ENCODE measurements at regions not wholly inside any gene's neighbourhood (a gene's known extent, or its start where the extent isn't known, plus 50 kb on each side); places are given as distances from the start of the nearest gene placed in this dataset.

- Histone ChIP-seq H3K27me3 (ENCODE audit: control insufficient read depth in 4 of 4, insufficient read depth in 4 of 4, low read length in 3 of 4) (no peaks in the 10 kb centered on the region), H3K9ac (ENCODE audit: low read depth in 1 of 2, low read length in 2 of 2) (no peak overlapping the region), H3K4me1 (ENCODE audit: control insufficient read depth in 4 of 4, insufficient read depth in 4 of 4, low read length in 3 of 4) (no peaks in the 10 kb centered on the region), H3K36me3 (ENCODE audit: control insufficient read depth in 4 of 4, insufficient read depth in 3 of 4, low read depth in 1 of 4, low read length in 3 of 4) (no peaks in the 10 kb centered on the region), H3K4me3 (ENCODE audit: low read depth in 1 of 3, low read length in 3 of 3) (no peak overlapping the region), H3K9me3 (ENCODE audit: control insufficient read depth in 4 of 4, low read length in 3 of 4) (no peaks in the 10 kb centered on the region), H3K27ac (ENCODE audit: low read depth in 1 of 2, low read length in 2 of 2) (no peak overlapping the region)
- DNase-seq (ENCODE audit: low spot score) = no peak
- 69% methylated on average over 1 of the region's 1 CpG for WGBS
- TF ChIP-seq TAF1 (conservative IDR thresholded peaks at IDR 0.05) = no peak
- no peak for TF ChIP-seq GABPA (IDR thresholded peaks at IDR 0.05 in 1 of 2, conservative IDR thresholded peaks at IDR 0.05 in 1 of 2)
- TF ChIP-seq RAD21 (IDR thresholded peaks at IDR 0.05) = no peak
- TF ChIP-seq NR2F2 (IDR thresholded peaks at IDR 0.05) = no peak
- TF ChIP-seq YY1 (IDR thresholded peaks at IDR 0.05) = no peak
- no peak for TF ChIP-seq ZBTB33 (IDR thresholded peaks at IDR 0.05)
- TF ChIP-seq JUND (IDR thresholded peaks at IDR 0.05) = no peak
- no peak for TF ChIP-seq RXRA (IDR thresholded peaks at IDR 0.05)
- no peak for TF ChIP-seq MAX (IDR thresholded peaks at IDR 0.05)
Observed at GRCh38 chr6:23224540-23224939, 655.2 kb downstream of the HDGFL1 start.

- Histone ChIP-seq H3K36me3 (ENCODE audit: control insufficient read depth in 4 of 4, insufficient read depth in 3 of 4, low read depth in 1 of 4, low read length in 3 of 4) (no peaks in the 10 kb centered on the region), H3K27ac (ENCODE audit: low read depth in 1 of 2, low read length in 2 of 2) (no peak overlapping the region), H3K9ac (ENCODE audit: low read depth in 1 of 2, low read length in 2 of 2) (no peak overlapping the region), H3K27me3 (ENCODE audit: control insufficient read depth in 4 of 4, insufficient read depth in 4 of 4, low read length in 3 of 4) (no peaks in the 10 kb centered on the region), H3K4me1 (ENCODE audit: control insufficient read depth in 4 of 4, insufficient read depth in 4 of 4, low read length in 3 of 4) (no peaks in the 10 kb centered on the region), H3K9me3 (ENCODE audit: control insufficient read depth in 4 of 4, low read length in 3 of 4) (no peaks in the 10 kb centered on the region), H3K4me3 (ENCODE audit: low read depth in 1 of 3, low read length in 3 of 3) (no peak overlapping the region)
- no peak for TF ChIP-seq EGR1 (IDR thresholded peaks at IDR 0.05; ENCODE audit: low read depth in 2 of 2)
- no peak for TF ChIP-seq ZBTB33 (IDR thresholded peaks at IDR 0.05)
- no peak for TF ChIP-seq HNF4G (IDR thresholded peaks at IDR 0.05)
- no peak for TF ChIP-seq RAD21 (IDR thresholded peaks at IDR 0.05)
- TF ChIP-seq MAX (IDR thresholded peaks at IDR 0.05) = no peak
- TF ChIP-seq JUND (IDR thresholded peaks at IDR 0.05) = no peak
- DNase-seq (ENCODE audit: low spot score) = no peak
- 87% methylated on average over 11 of the region's 11 CpGs for WGBS
Observed at GRCh38 chr6:23228439-23229024, 659.2 kb downstream of the HDGFL1 start.

GRCh38 chr6:23243854-23244253 lies 674.5 kb downstream of the HDGFL1 start:
- 83% methylated on average over 5 of the region's 5 CpGs for WGBS
- Histone ChIP-seq H3K27ac (ENCODE audit: low read depth in 1 of 2, low read length in 2 of 2) (no peak overlapping the region), H3K9me3 (ENCODE audit: control insufficient read depth in 4 of 4, low read length in 3 of 4) (no peaks in the 10 kb centered on the region), H3K36me3 (ENCODE audit: control insufficient read depth in 4 of 4, insufficient read depth in 3 of 4, low read depth in 1 of 4, low read length in 3 of 4) (no peaks in the 10 kb centered on the region), H3K4me3 (ENCODE audit: low read depth in 1 of 3, low read length in 3 of 3) (no peak overlapping the region), H3K9ac (ENCODE audit: low read depth in 1 of 2, low read length in 2 of 2) (no peak overlapping the region), H3K27me3 (ENCODE audit: control insufficient read depth in 4 of 4, insufficient read depth in 4 of 4, low read length in 3 of 4) (no peaks in the 10 kb centered on the region), H3K4me1 (ENCODE audit: control insufficient read depth in 4 of 4, insufficient read depth in 4 of 4, low read length in 3 of 4) (no peaks in the 10 kb centered on the region)
- no peak for DNase-seq (ENCODE audit: low spot score)
- no peak for TF ChIP-seq SP1 (IDR thresholded peaks at IDR 0.05)
- no peak for TF ChIP-seq GABPA (IDR thresholded peaks at IDR 0.05 in 1 of 2, conservative IDR thresholded peaks at IDR 0.05 in 1 of 2)
- no peak for TF ChIP-seq ATF3 (IDR thresholded peaks at IDR 0.05)
- no peak for TF ChIP-seq TAF1 (conservative IDR thresholded peaks at IDR 0.05)
- TF ChIP-seq YY1 (IDR thresholded peaks at IDR 0.05) = no peak
- TF ChIP-seq NR2F2 (IDR thresholded peaks at IDR 0.05) = no peak
- no peak for TF ChIP-seq HNF4A (conservative IDR thresholded peaks at IDR 0.05)
- TF ChIP-seq REST (IDR thresholded peaks at IDR 0.05) = no peak
- TF ChIP-seq HNF4G (IDR thresholded peaks at IDR 0.05) = no peak
- TF ChIP-seq ZBTB33 (IDR thresholded peaks at IDR 0.05) = no peak
- no peak for TF ChIP-seq JUND (IDR thresholded peaks at IDR 0.05)
- TF ChIP-seq MAX (IDR thresholded peaks at IDR 0.05) = no peak
- TF ChIP-seq EGR1 (IDR thresholded peaks at IDR 0.05; ENCODE audit: low read depth in 2 of 2) = no peak
- TF ChIP-seq RAD21 (IDR thresholded peaks at IDR 0.05) = no peak
